DMS53 treated with DMSO at 0.1 percent for 48 hours (cell line): ENCODE measurements at regions not wholly inside any gene's neighbourhood (a gene's known extent, or its start where the extent isn't known, plus 50 kb on each side); places are given as distances from the start of the nearest gene placed in this dataset.

ENCODE experiments used
- DNase-seq: peaks from one replicate; lab custom pipeline; 2025; ENCODE audit not compliant: unreplicated experiment; lab: John Stamatoyannopoulos, UW

DNA sequence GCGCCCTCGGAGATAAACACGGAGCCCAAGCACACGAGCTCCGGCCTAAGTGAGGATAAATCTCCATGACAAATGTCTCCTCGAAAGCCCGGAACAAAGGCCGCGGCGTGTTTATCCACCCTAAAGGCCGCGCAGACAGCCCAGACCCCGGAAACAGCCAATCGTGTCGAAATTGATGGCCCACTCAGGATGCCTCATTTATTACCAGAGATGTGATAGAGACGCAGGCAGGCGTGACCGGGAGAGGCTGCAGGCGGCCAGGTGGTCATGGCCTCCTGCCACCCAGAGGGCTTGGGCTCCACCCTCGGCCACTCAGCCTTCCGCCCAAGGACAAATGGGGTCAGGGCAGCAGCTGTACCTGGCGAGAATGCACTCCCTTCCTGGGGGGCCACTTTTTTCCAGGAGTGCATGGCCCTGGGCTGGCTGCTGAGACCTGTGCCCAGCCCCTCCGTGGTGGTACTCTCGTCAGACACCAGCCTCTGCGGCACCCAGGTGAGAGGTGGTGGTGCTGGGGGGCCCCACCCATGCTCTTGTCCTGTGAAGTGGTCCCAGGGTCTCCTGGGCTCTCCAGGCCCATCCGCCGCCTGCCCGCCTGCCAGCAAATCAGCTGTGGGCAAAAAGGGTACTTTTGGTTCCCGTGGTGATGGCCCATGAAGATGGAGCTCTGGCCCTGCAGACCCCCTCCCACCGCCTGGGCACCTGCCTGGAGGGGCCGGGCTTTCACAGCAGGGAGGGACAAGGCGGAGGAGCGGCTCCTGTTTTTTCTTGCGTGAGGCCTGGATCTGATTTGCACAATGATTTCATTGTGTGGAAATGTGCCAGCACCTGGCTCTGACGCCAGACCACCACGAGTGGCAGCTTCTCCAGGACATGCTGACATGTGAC, 211.5 kb upstream of the C14orf180 start:
- no peak for DNase-seq

DNA sequence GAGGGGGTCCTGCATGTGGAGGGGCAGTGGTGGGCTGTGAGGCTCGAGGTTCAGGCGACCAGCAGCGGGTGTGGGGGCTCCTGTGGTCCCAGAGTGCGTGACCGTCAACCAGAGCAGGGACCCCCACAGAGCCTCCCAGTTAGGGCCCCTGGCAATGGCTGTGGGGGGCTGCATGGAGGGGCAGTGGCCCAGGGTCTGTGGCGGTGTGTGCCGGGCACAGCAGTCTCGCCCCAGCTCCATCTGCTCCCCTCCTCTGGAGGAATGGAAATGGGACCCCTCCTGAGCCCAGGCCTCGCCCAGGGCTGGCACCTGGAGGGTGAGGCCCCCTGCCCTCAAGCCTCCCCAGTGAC, 210.8 kb upstream of the C14orf180 start:
- no peak for DNase-seq

DNA sequence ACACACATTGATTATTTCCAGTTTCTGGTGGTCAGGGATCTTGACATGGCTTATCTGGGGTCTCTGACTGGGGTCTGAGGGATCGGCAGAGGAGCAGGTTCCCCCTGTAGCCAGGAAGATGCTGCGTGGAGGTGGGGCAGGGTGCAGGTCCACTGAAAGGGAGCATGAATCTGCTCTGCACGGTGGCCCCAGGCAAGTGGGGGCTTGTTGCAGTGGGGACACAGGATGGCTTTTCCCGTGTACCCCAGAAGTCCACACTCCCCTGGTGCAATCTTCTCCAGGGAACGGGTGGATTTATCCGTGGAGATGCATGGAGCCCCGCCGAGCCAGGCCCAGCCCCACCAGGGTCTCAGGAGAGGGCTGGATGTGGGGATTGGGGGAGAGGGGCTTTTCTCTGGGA, 210.4 kb upstream of the C14orf180 start:
- DNase-seq: no peak

DNA sequence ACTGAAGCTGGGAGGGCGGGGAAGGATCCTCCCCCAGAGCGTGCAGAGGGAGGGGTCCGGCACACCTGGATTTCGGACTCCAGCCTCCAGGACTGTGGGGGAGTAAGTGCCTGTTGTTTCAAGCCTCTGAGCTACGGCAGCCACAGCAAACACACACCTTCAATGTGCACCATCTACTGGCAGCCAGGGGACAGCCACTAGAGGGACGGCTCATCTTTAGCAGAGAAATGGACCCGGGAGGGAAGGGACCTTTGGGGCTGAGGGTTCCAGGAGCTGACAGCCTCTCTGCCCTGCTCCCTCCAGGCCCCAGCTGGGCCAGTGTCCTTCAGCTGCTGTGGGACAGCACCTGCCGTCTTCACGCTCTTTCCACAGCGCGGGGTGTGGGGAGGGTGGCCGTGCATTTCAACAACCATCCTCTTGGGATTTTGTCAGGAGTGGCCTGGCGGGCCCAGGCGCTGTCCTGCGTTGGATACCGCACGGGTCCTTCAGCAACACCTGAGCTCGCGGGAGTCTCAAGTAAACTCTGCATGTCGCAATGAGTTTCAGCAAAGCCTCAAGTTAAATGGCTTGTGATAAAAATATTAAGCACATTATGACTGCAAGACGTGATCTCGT, 209.2 kb upstream of the C14orf180 start:
- no peak for DNase-seq

DNA sequence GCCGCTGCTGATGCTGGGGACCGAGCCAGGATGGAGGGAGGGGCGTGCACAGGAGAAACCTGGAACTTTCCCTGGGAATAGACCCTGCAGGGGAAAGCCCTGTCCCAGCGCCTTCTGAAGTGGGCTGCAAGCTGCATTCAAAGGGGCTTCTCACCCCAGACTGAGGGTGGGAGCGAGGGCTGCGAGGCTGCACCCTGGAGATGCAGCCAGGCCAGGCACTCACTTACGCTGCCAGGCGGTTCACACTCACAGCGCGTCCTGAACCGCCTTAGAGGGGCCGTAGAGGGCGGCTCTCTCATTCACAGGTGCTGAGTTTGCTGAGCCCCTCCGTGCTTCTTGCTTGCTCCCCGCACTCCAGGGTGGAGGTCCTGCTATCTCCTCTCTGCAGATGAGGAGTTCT, 208.5 kb upstream of the C14orf180 start:
- DNase-seq: no peak

DNA sequence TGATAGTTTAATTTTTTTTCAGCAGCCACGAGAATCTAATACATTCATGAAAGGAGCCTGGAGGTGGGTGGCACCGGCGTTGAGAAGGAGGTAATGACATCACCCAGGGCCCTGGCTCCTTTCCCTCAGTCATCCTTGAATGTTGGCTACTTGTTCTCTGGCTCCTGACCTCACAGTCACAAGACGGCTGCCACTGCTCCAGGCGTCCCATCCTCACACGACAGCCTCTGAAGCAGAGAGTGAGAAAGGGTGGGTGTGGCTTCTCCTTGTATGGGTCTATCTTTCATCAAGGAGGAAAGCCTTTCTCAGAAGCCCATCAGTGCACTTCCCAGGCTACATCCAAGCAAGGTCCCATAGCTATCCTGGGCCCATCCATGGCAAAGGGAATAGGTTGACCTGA, 207.6 kb upstream of the C14orf180 start:
- DNase-seq: no peak

DNA sequence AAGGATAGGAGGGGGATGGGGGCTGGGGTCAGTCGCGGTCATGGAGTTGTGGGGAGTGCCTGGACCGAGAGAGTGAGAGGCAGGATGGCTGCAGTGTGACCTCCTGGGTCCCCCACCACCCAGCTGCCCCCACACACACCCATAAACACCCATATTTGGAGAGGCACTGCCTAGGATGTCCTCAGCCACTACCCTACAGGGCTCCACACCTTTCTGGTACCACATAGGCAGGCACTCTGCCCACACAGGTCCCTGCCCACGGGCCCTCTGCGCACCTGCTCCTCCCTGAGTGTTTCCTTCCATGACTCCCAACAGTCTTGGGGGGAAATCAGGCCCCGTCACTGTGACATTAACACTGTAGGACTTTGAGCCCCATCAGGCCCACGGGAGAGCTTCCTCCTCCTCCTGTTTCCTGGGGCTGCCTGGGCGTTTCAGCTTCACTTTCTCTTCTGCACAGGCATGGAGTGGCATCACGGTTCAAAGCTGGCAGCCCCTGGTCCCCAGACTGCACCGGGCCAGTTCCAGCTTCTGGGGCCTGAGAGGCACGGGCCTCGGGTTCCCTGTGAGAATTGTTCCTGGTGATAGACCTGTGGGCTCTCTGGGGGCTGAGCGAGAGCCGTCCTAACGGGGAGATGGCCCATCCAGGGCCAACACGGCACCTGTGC, 207.0 kb upstream of the C14orf180 start:
- DNase-seq: no peak

DNA sequence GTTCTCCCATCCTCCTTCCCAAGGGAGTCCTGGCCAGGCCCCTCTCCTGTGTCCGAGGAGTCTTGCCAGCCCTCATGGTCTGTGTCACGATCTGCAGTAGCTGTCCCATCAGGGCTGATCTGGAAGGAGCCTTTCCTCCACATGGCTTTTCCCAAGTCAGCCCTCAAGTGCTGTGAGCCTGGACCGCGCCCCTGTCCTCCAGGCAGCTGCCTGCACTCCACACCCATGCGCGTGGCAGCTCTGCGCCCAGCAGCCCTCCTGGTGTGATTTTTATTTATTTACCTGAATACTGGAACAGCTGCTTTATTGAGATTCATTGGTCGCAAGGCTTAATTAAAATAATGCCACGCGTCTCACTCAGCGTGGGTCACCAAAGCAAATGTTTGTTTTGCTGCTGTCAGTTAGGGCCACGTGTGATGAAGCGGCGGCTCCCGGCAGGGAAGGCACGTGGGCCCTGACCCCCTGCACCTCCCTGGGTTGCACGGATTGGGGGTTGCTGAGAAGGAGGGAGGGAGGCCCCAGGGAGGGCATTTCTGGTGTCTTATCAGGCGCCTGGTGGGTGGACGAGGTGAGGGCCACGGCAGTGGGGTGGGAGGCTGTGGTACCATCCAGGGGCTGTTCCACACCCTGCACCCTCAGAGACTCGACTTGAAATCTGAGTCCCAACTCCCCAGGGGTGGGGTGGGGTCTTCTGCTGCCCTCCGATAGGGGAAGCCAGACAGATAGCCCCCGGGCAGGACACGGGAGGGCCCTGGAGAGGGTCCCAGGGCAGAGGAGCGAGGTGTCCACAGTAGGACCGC, 206.3 kb upstream of the C14orf180 start:
- no peak for DNase-seq

DNA sequence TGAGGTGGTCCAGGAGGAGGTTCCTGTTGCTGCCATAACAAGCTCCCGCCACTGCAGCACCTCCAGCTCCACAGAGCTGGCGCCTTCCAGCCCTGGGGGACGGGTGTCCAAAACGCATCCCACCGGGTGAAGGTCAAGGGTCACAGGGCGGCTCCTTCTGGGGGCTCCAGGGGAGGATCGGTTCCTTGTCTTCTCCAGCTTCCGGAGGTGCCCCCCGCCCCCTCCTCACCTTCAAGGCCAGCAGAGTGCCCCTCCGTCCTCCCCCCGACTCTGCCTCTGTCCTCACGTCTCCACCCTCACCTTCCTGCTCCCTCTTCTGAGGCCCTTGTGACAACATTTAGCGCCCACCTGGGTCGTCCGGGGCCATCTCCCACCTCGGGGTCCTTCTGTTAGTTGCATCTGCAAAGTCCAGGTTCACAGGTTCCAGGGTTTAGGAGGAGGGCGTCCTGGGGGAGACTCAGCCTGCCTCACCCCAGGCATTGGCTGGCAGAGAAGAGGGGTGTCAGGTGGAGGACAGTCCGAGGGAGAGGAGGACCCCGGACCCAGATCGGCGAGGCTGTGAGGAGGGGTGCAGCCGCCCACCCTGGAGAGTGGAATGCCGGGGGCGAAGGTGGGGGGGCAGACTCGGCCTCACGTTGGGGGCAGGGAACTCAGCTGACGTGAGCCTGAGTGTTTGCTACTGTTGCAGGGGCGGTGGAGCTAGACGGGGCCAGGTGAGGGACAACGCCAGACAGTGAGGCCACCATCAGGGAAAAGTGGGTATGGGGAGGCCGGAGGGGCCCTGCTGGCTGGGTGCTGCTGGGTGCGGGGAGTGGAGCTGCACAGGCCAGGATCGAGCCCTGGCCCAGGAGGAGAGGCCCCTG, 205.5 kb upstream of the C14orf180 start:
- no peak for DNase-seq

DNA sequence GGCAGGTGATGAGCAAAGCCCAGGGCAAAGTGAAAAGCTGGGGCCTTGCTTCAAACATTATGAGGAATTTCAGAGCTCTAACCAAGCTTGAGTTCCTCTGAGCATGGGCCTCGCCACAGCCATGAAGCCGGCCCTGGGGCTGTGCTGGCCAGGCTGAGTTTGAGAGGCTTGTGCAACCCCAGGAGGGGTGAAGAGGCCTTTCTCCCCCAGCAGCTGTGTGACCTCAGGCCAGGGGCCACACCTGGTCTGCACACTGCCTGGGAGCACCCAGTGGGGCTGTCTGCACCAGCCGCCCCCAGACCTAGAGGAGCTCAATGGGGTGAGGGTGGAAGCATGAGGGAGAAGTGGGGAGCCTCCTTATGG, 204.9 kb upstream of the C14orf180 start:
- DNase-seq: no peak

DNA sequence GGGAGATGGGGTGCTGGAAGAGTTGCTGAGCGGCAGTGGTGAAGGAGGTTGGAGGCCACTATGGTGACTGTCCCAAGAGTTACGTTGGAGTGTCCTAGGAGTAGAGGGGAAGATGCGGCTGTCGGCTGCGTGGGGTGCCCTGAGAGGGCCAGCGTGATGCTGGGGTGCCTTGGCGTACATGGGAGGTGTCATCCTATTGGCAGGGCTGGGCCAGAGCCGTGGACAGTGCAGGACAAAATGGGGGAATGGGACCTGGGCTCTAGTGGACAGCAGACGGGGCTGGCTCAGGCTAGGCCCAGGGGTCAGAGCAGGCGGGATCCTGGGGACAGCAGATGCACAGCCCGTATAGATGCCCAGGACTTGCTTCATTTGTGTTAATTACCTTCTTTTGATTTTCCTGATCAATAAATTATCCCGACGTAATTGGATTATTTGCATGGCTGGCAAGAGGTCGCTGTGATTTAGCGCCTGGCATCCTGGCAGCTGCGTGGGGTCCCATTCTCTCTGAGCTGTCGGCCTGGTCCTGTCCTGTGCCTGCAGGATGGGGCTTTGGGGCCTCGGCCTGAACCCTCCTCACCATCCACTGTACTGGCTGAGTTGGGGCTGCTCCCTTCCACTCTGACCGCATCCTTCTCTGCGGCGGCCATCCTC, 203.9 kb upstream of the C14orf180 start:
- DNase-seq: no peak

DNA sequence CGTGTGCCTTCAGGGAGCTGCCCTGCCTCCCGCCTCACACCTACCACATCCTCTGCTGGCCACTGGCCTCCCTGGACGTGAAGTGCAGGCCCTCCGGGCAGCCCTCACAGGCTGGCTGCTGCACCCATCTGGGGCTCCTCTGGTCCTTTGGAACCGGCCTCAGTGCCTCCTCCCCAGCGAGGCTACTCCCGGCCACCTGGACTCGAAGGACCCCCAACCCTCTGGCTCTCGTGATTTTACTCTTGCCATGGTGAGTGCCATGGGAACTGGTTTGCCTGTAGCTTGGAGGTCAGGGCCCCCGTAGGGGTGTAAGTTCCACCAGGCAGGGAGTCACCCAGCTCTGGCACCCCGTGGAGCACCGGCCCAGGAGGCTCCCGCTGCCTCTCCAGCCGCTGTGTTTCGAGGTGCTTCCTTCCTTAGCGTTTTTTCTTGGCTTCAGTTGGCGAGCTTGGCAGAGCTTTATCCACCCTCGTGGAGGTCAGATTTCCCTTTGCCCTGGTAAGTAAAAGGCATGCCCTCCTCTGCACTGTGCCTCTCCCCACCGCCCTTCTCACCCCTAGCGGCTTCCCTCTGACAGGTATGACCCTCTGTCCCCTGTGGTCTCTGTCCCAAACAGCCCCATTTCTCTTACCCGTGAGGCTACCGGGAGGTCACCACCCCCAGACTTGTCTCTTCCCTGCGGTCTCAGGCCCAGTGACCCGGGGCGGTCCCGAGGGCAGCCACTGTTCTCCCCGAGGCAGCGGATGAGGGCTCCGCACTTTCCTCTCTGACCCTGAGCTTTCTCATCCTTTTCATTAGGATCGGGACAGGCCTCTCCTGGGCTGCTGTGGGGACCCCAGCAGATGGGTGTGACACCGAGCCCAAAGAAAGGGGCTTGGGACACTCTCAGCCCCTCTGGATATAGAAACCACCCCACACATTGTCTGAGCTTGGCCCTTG, 203.1 kb upstream of the C14orf180 start:
- no peak for DNase-seq

DNA sequence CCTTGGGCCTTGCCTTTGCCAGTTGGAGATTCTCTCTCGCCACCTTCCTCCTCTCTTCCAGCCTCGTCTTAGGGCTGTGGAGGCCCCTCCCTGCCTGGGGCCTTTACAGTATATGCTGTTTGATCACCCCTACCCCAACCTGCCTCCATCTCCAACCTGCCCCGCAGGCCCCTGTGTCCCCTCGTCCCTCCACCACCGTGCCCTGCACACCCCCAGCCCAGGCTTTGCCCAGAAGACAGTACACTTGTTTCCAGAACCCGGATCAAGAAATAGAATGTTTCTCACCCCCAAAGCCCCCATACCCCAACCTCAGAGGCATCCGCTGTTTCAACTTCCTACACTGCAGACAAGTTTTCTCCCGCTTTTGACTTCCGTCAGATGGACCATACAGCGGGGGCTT, 202.3 kb upstream of the C14orf180 start:
- DNase-seq: no peak

DNA sequence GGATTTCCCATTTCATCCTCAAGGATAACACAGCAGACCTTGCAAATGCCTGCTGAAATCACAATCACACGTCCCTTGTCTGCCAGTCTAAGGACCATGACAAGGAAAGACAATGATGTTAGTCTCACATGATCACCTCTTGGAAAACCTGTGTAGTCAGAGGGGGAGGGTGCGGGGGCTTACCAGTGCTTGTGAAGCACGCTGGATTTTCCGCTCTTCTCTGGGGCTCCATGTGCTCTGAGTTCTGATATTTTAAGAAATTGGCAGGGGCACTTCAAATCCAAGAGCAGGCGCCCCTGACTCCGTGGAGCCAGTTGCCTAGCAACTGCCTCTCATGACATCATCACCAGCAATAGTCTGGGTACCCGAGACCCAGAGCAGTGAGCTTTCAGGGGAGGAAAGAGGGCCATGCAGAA, 200.9 kb upstream of the C14orf180 start:
- DNase-seq: no peak

DNA sequence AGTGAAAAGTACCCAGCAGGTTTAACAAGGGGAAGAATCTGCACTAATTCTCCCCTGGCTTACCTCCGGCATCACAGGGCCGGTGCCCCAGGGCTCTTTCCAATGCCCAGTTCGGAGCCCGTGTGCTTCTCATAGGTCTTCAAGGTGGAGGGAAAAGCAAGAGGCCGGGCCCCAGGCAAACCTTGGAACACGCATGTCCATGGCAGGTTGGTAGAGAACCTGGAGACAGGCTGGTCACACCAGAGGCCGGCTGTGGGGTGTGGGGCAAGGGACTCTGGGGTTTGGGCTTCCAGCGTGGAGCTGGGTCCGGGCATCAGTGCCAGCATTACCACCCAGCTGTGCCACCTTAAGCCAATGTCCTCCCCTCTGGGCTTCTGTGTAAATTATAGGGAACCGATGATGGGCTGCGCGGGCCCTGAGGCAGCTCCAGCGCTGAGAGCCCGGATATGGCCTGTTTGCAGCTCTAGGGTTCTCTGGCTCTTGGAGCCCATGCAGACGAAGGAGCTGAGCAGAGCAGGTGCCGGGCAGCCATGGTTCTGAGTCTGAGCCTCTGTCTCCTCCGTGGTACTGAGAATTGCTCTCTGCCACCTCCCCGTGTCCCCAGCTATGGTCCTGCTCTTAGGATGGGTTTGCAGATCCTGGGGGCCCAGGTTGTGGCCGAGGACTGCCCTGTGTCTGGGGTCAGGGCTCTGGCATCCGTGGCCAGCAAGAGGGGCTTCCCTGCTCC, 197.0 kb upstream of the C14orf180 start:
- no peak for DNase-seq

DNA sequence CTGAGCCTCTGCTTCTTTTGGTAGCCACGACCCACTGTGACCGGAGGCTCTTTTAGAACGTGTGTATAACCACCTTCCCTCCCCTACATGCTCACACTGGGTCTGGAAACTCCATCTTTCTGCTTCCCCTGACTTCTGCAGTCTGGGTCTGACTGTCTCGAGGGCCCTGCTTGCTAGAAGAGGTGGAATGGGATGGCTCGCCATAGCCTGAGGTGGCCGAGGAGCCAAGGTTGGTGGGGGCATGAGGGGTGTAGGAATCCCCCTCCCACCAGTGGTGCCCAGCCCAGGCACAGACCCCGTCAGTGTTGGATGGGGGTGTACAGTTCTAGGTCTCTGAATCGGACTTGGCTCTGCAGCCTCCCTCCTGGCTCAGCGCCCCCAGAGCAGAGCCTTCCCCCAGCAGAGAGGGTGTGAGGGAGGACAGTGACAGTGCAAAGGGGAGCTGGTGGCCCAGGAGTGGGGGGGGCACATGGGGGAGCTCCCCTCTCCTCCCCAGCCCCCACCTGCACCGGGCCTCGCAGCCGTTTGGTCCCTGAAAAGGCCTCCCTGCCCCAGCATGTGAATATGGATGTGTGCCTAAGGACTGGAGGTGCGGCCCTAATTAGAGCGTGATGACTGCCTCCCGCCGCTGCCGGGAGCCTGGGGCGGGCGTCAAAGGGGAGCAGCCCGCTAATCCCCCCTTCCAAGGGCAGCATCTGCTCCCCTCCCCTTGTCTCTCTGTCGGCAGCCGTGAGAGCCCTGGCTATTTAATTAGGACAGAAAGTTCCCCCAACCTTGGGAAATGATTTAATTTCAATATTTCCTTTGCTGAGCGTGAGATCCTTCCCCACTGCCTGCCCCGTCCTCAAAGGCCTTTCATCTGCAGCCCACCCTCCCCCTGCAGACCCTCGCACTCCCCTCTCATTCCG, 196.2 kb upstream of the C14orf180 start:
- DNase-seq: no peak
